Lower leg skin (tissue), 4 donors: ENCODE measurements at regions not wholly inside any gene's neighbourhood (a gene's known extent, or its start where the extent isn't known, plus 50 kb on each side); places are given as distances from the start of the nearest gene placed in this dataset.
A peak's percentile ranks its signal among the peaks of the same experiment; 100 is the strongest.

Experiments
- DNase-seq, 2 donors: peaks; one replicate each; pipeline ENCODE4 v3.0.0-alpha.2; 2019; ENCODE audit warnings: low spot score in 2 of 2
- H3K4me3 ChIP-seq: fragments of 200-600 bp; sonication (generic); 2 replicates; pipeline ENCODE4 v1.5.1; 2017; ENCODE audit warnings: mild to moderate bottlenecking, low read depth; ENCODE audit not compliant: poor library complexity, severe bottlenecking
- POLR2A ChIP-seq, 2 donors: fragments of 450-650 bp; IDR thresholded peaks; one replicate each; pipeline ENCODE4 v1.6.1; 2016 to 2017; ENCODE audit warnings: antibody characterized with exemption in 2 of 2, mild to moderate bottlenecking in 1 of 2, moderate library complexity in 1 of 2
- WGBS, 2 donors: methylation state at CpG; one replicate each; pipeline ENCODE4 v1.1.5; 2018; 5-methylcytosine and 5-hydroxymethylcytosine counted together
- intact Hi-C: fragments of 100-400 bp; cut with DNase I; formaldehyde crosslinking; loops from one replicate; pipeline ENCODE4 v1.15.0; 2023; ENCODE audit warnings: low total_unique reads
- TF ChIP-seq, protein P1 (sequence below), 3 donors: fragments of 450-650 bp; IDR thresholded peaks; one replicate each; pipeline ENCODE4 v1.5.1; 2016; ENCODE audit warnings: antibody characterized with exemption in 3 of 3, mild to moderate bottlenecking in 3 of 3, moderate library complexity in 2 of 3

DNA sequence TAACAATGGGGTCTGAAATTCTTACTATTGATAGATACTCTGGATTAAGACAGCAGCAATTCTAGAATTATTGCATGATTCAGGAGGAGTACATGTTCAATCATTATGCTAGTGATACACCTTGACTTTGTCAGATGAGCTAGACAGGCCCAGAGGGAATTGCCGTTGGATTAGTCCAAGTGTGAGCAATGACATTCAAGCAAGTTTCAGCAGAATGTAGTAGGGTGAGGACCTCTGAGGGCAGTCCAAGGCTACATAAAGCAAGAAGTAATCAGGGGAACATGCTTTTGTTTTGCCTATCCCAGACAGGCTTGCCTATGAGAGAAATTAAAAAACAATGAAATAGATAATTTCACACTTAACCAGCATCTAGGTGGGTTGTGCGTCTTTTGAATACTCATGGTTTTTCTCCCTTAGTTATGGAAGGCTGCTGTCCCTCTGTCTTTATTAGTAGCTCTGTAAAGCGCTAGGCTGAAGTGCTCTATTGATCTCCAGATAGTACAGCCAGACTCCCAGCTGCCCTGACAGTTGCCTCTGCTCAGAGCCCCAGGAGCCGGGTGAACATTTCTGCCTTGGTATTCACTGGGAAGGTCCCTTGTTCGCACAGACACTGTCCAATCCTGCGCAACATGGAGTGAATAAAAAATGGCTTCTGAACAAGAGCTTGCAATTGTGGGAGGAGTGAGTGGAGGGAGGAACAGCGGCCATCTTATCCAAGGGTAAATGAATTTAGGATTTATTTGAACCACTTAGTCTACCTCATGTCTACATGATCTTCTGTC, 316.6 kb upstream of the ONECUT1 start:
- WGBS, 2 donors: 82 to 84% methylated on average over 7 of the region's 7 CpGs
- intact Hi-C loops: no loop called here
- no peak for TF ChIP-seq POLR2A (IDR thresholded peaks at IDR 0.05)
- TF ChIP-seq, protein P1, sequence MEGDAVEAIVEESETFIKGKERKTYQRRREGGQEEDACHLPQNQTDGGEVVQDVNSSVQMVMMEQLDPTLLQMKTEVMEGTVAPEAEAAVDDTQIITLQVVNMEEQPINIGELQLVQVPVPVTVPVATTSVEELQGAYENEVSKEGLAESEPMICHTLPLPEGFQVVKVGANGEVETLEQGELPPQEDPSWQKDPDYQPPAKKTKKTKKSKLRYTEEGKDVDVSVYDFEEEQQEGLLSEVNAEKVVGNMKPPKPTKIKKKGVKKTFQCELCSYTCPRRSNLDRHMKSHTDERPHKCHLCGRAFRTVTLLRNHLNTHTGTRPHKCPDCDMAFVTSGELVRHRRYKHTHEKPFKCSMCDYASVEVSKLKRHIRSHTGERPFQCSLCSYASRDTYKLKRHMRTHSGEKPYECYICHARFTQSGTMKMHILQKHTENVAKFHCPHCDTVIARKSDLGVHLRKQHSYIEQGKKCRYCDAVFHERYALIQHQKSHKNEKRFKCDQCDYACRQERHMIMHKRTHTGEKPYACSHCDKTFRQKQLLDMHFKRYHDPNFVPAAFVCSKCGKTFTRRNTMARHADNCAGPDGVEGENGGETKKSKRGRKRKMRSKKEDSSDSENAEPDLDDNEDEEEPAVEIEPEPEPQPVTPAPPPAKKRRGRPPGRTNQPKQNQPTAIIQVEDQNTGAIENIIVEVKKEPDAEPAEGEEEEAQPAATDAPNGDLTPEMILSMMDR (IDR thresholded peaks at IDR 0.05): no peak
- no peak for DNase-seq
- no peak overlapping the region for H3K4me3 ChIP-seq

DNA sequence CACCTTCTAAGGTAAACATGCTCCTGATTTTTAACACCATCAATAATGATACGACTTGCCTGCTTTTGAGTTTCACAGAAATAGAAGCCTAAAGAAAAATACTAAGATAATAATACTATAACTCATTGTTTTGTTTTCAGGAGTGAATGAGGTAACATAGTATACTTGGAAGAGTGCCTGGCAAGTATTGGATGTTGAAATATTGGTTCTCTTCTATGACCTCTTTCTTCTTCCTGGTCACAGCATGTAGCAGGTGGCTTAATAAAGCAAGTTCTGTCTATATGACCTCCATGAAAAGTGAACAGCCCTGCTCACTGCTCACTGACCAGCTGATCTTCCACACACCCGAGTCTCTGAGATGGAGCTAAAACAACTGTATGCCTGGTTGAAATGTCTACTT, 312.3 kb upstream of the ONECUT1 start:
- intact Hi-C loops: no loop called here
- TF ChIP-seq, protein P1 (IDR thresholded peaks at IDR 0.05): no peak
- no peak for TF ChIP-seq POLR2A (IDR thresholded peaks at IDR 0.05)
- no peak overlapping the region for H3K4me3 ChIP-seq
- 61 to 66% methylated on average over 2 of the region's 2 CpGs for WGBS, 2 donors
- no peak for DNase-seq

DNA sequence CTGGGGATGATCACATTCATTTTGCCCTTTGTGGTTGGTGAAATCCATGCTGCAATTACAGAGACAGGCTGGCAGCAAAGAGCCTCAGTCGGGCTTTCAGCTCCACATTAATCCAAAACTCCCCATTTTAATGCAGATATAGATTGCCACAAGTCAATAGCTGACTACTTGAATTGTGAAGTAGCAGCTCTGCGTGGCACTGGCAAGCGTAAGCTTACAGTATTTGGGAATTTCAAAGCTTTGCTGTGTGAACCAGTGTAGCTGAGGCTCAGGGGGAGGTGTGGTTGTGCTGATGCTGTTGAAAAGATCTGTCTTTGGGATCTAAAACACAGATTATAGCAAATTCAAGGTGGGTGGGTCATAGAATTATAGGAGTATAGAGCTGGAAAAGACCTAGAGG, 290.3 kb upstream of the ONECUT1 start:
- intact Hi-C loops: no loop called here
- DNase-seq: no peak
- TF ChIP-seq POLR2A (IDR thresholded peaks at IDR 0.05): no peak
- no peak overlapping the region for H3K4me3 ChIP-seq
- WGBS, 2 donors: 34 to 35% methylated on average over 3 of the region's 3 CpGs

DNA sequence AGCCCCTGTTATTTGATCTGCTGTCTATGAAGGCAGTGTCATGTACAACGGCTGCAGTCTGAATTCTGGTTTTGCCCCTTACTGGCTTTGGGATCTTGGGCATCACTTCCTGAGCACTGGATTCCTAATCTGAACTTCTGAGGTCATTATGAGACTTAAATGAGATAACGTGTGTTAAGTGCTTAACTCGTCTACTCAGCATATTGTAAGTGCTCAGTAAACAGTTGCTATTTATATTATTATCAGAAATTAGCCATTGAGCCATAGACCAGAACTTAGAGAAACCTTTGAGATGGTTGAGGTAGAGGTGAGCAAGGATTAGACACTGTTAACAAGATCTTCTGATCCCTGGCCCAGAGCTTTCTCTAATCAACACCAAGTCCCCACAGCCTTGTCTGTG, 284.1 kb upstream of the ONECUT1 start:
- TF ChIP-seq POLR2A (IDR thresholded peaks at IDR 0.05): no peak
- TF ChIP-seq, protein P1 (IDR thresholded peaks at IDR 0.05): no peak
- DNase-seq: no peak
- H3K4me3 ChIP-seq: no peak overlapping the region
- WGBS, 2 donors: 42 to 47% methylated on average over 3 of the region's 3 CpGs
- intact Hi-C loops: no loop called here

DNA sequence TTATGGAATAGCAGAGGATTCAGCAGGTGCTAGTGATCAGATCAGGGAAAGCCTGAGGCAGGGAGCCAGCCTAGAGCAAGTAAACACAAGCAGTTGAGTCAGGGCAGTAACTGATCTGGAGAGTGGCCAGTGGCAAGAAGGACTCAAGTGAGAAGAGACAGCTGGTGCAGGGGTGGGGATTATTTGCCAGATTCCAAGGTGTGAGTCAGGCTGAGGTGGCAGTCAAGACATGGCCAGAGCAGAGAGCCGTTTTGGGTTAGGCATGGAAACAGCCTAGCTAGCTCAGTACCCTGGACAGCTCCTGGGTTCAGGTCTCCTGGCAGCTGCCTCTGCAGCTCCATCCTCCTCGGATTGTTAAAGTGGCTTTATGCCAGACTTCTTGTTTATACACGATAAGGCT, 281.9 kb upstream of the ONECUT1 start:
- 2 to 6% methylated on average over 3 of the region's 3 CpGs for WGBS, 2 donors
- DNase-seq: peak; percentile 59 to 84
- intact Hi-C loops: no loop called here
- no peak overlapping the region for H3K4me3 ChIP-seq
- no peak for TF ChIP-seq POLR2A (IDR thresholded peaks at IDR 0.05)

DNA sequence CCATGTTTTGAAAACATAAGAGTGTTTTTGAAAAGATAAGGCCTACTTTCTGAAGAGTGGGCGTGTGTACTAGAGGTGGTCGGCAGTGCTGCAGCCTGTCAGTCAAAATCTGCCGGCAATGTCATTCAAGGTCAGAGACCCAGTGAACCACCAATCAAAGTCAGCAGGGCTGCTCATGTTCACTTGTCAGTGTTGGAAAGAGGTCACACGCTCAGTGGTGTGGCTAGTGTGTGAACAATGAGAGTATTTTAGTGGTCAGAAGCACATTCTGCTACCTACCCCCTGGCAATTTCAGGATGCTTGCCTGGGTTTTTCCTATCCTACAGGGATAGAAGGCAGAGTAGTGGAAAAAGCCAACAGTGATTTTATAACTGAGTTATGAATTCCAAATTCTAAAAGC, 278.5 kb upstream of the ONECUT1 start:
- no peak for TF ChIP-seq POLR2A (IDR thresholded peaks at IDR 0.05)
- TF ChIP-seq, protein P1 (IDR thresholded peaks at IDR 0.05): no peak
- H3K4me3 ChIP-seq: no peak overlapping the region
- intact Hi-C loops: no loop called here
- DNase-seq: no peak
- 67 to 72% methylated on average over 4 of the region's 4 CpGs for WGBS, 2 donors
